Hepatocyte (in vitro differentiated cells): ENCODE measurements at regions not wholly inside any gene's neighbourhood (a gene's known extent, or its start where the extent isn't known, plus 50 kb on each side); places are given as distances from the start of the nearest gene placed in this dataset.

Source experiments
- CTCF ChIP-seq: fragments of 200-600 bp; sonication (generic); IDR thresholded peaks from 2 replicates; pipeline ENCODE4 v1.5.1; 2016; ENCODE audit warnings: antibody characterized with exemption, mild to moderate bottlenecking; ENCODE audit not compliant: poor library complexity
- EZH2 ChIP-seq: fragments of 200-600 bp; sonication (generic); IDR thresholded peaks from 2 replicates; pipeline ENCODE4 v1.6.1; 2016; ENCODE audit warnings: antibody characterized with exemption, mild to moderate bottlenecking, borderline replicate concordance

DNA sequence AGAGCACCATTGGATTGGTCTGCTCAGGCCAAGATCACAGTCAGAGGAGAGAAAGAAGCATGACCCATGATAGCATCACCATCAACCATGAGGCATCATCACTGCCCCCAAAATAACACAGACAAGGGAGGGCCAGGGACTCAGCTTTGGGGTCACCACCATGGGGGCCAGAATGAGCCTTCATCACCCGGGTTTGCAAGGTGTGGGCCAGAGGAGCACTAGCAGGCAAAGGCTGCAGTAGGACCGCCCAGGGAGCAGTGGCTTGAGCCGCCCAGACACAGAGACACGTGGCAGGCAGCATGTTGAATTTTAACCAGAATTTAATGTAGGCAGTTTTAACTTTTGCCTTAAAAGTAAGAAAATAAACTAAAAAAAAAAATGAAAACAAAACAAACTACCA, 53.7 kb upstream of the TMPRSS2 start:
- TF ChIP-seq CTCF (no peak), EZH2 (no peak)
